GM20431 (cell line): ENCODE measurements at regions not wholly inside any gene's neighbourhood (a gene's known extent, or its start where the extent isn't known, plus 50 kb on each side); places are given as distances from the start of the nearest gene placed in this dataset.
"Not testable (repeated sequence)": the region's sequence is repeated elsewhere in the genome, so short reads cannot be mapped to it uniquely, and the experiment has no call there.

Experiments used
- in situ Hi-C: fragments of 300-500 bp; cut with MseI, MboI; formaldehyde crosslinking; loops from one replicate; pipeline ENCODE4 v1.15.0; 2020; ENCODE audit warnings: low sequenced_read_pairs; ENCODE audit not compliant: unreplicated experiment

DNA sequence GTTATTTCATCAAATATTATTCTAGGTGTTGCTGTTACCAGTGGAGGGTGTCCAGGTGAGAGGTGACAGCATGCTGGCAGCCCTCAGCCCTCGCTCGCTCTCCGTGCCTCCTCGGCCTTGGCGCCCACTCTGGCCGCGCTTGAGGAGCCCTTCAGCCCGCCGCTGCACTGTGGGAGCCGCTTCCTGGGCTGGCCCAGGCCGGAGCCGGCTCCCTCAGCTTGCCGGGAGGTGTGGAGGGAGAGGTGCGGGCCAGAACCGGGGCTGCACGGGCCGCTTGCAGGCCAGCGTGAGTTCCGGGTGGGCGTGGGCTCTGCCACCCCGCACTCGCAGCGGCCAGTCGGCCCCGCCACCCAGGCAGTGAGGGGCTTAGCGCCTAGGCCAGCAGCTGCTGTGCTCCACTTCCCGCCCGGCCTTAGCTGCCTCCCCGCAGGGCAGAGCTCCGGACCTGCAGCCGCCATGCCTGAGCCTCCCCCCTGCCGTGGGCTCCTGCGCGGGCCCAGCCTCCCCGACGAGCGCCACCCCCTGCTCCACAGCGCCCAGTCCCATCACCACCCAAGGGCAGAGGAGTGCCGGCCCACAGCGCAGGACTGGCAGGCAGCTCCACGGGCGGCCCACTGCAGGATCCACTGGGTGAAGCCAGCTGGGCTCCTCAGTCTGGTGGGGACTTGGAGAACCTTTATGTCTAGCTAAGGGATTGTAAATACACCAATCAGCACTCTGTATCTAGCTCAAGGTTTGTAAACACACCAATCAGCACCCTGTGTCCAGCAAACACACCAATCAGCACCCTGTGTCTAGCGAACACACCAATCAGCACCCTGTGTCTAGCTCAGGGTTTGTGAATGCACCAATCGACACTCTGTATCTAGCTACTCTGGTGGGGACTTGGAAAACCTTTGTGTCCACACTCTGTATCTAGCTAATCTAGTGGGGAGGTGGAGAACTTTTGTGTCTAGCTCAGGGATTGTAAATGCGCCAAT, 413.3 kb downstream of the HACE1 start:
- in situ Hi-C loops, result not testable (repeated sequence)

- in situ Hi-C loops, result no loop called here
These were observed 425.2 kb downstream of the HACE1 start for GRCh38 chr6:104434519-104434918.

GRCh38 chr6:104431096-104431495, 428.6 kb downstream of the HACE1 start:
- in situ Hi-C loops, result no loop called here

GRCh38 chr6:104428184-104428583, 431.5 kb downstream of the HACE1 start:
- in situ Hi-C loops, result no loop called here

DNA sequence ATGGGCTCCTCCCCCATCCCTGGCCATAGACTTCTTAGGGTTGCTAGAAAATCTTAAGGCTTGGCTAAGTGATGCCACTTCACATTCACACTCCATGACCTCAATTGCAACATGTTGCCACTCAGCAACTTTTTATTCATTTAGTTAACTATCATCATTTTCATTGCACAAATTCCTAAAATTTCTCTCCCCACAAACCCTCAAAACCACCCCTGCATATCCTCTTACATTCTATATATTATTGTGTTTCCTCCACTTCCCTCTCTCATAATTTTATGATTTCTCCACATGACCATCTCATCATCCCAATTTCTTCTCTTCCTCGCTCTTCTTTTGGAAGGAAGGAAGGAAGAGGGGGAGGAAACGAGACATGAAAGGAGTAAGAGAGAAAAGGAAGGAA, 436.0 kb downstream of the HACE1 start:
- in situ Hi-C loops, result no loop called here

DNA sequence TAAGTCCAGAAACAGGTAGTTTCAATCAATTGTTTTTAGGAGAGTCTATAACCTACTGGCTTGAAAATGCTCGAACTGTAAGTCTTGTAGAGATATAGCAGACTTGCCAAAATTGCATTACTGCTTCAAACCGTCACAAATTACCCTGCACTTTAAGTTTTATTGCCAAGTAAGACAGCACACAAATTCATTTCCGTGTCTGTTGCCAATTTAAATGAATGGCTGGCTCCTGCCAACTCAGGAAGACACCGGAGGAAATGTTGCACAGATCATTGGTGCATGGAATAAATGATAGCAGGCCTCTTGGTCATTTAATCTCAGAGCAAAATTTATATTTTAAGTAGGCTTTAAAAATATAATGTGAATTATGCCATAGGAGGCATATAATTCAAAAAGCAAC, 438.1 kb downstream of the HACE1 start:
- in situ Hi-C loops, result no loop called here

- in situ Hi-C loops, result no loop called here
These were observed 440.9 kb downstream of the HACE1 start for GRCh38 chr6:104418839-104419238.

- in situ Hi-C loops, result no loop called here
These were observed 441.6 kb downstream of the HACE1 start for GRCh38 chr6:104418125-104418524.

- in situ Hi-C loops, result no loop called here
These were observed 445.0 kb downstream of the HACE1 start for GRCh38 chr6:104414723-104415122.

GRCh38 chr6:104413767-104414166, 446.0 kb downstream of the HACE1 start:
- in situ Hi-C loops, result no loop called here

DNA sequence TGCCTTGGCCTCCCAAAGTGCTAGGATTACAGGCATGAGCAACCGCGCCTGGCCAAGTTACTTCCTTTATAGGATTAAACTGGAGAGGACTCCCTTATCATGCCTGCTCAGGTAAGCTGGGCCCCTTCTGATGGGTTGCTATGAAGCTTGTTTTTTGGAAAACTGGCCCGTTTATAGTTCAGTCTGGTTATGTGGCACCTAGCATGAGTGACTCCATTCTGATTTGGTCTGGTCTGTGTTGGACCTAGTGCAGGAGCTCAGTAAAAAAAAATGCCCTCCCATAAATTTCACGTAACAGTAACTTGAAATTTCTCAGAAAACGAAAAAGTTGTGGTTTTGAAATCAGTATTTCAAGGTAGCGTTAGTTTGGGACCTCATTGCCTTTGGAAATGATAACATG, 448.4 kb downstream of the HACE1 start:
- in situ Hi-C loops, result no loop called here

GRCh38 chr6:104409913-104410312, 449.8 kb downstream of the HACE1 start:
- in situ Hi-C loops, result no loop called here

DNA sequence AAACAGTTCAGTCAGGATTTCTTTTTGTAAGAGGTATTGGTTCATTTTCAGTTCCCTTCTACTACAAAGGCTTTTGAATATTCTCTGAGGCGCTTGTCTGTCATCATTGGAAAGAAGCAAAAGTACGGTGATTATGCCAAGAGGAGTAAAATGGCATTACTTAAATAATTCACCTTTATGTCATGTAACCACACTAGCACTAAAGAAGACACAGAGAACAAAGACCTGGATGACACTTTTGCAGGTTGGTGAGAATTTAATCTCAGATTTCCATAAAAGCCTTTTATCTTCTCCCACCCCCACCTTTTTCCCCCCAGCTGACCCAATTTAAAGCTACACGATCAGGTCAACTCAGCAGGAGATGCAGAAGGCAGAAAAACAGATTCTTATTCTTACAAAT, 451.8 kb downstream of the HACE1 start:
- in situ Hi-C loops, result no loop called here

DNA sequence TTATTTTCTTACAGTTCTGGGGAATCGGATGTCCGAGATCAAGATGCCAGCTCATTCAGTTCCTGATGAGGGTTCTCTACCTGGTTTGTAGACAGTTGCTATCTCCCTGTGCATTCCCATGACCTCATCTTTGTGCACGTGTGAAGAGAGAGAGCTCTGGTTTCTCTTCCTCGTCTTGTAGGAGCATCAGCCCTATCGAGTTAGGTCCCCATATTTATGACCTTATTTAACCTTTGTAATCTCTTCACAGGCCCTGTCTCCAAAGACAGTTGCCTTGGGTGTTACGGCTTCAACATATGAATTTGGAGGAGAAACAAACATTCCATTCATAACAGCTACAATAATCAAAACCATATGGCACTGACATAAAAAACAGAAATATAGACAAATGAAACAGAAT, 455.3 kb downstream of the HACE1 start:
- in situ Hi-C loops, result no loop called here

- in situ Hi-C loops, result no loop called here
These were observed 457.1 kb downstream of the HACE1 start for GRCh38 chr6:104402572-104402971.

- in situ Hi-C loops, result no loop called here
These were observed 457.8 kb downstream of the HACE1 start for GRCh38 chr6:104401926-104402325.

DNA sequence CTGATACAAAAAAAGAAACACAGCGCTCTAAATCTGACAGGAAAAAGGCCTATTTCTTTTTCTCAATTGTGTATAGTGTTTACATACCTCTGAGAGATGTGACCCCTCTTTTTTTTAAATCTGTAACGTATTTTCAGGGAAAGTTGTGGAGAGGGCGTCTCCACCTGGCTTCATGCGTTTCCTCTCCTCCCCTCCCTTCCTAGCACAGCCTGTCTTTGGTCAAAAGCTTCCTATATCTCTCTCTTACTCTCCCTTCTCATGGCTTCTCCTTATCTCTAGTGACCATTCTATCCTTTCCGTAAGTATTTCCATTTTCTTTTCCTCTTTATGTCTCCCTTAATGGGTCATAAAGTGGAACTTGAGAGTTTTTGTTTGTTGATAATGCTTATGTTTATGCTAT, 458.9 kb downstream of the HACE1 start:
- in situ Hi-C loops, result no loop called here

GRCh38 chr6:104396077-104396476, 463.6 kb downstream of the HACE1 start:
- in situ Hi-C loops, result no loop called here

DNA sequence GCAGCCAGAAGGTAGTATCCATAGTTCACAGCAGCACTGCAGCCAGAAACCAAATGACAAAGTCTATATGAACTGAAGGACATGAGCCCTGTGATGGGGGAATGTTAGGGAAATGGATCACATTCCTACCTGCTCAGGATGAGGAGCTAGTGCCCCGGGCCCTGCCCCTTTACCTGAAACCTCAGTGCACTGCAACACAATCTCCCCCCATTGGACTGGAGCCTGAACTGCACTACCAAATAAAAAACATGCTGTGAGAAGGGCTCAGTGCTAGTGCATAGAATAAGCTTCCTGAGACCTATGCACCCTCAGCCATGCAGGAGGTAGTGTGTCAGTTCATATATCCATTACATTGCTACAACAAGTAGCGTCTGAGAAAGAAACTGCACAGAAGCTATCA, 477.8 kb downstream of the HACE1 start:
- in situ Hi-C loops, result no loop called here

- in situ Hi-C loops, result no loop called here
These were observed 494.1 kb downstream of the HACE1 start for GRCh38 chr6:104365451-104366234.

DNA sequence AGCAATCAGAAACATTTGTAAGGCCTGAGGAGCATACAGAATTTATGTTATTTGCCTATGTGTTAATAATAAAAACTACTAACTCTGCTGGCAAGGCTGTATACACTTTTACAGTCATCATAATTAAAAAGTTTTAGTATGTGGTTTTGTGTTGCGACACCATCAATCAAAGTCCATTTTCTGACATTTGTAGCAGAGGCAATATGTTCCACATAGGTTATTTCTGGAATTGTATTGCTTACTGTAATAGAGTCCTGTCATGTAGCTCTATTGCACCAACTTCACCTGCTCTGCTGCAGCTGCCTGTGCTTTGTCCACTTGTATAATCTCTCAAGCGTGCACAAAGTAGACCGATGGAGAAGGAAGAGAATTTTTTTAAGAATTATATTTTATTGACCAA, 501.8 kb downstream of the HACE1 start:
- in situ Hi-C loops, result no loop called here
